22Rv1 (cell line): ENCODE measurements at regions not wholly inside any gene's neighbourhood (a gene's known extent, or its start where the extent isn't known, plus 50 kb on each side); places are given as distances from the start of the nearest gene placed in this dataset.

Experiments
- CTCF ChIP-seq: fragments of 450-650 bp; IDR thresholded peaks from 2 replicates; pipeline ENCODE4 v1.5.1; 2017; ENCODE audit warnings: mild to moderate bottlenecking
- ZFX ChIP-seq: fragments of 450-650 bp; IDR thresholded peaks from 2 replicates; pipeline ENCODE4 v1.6.1; 2017; ENCODE audit warnings: antibody characterized with exemption, borderline replicate concordance

GRCh38 chr1:90335558-90335957 lies 340.6 kb downstream of the ZNF326 start:
- TF ChIP-seq CTCF (no peak), ZFX (no peak)
